ENCODE measurements at regions not wholly inside any gene's neighbourhood (a gene's known extent, or its start where the extent isn't known, plus 50 kb on each side); places are given as distances from the start of the nearest gene placed in this dataset.

DNA sequence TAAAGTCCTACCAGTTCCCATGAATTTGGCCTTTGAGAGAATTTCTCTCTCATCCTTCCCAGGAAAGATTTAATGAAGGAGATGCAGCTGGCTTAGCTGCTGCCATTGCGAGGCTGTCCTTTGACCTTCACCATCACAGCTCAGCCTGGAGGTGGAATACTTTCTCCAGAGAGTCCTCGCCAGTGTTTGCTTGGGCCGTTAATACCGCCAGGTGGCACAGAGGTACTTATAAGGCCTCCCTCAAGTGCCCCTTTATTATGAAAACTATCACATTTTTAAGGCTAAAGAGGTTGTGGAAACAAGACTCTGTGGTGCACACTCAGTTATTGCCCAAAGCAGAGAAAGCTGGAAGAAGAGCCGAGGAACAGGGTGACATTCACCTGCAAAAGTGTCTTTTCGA lies 330.6 kb downstream of the CCSER2 start:
- no peak for TF ChIP-seq KAT7 (CRISPR knock-in tag; IDR thresholded peaks at IDR 0.05; ENCODE audit: borderline replicate concordance)
- TF ChIP-seq, protein P1, sequence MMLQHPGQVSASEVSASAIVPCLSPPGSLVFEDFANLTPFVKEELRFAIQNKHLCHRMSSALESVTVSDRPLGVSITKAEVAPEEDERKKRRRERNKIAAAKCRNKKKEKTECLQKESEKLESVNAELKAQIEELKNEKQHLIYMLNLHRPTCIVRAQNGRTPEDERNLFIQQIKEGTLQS (CRISPR knock-in tag; conservative IDR thresholded peaks at IDR 0.05), result no peak
- TF ChIP-seq, protein P2, sequence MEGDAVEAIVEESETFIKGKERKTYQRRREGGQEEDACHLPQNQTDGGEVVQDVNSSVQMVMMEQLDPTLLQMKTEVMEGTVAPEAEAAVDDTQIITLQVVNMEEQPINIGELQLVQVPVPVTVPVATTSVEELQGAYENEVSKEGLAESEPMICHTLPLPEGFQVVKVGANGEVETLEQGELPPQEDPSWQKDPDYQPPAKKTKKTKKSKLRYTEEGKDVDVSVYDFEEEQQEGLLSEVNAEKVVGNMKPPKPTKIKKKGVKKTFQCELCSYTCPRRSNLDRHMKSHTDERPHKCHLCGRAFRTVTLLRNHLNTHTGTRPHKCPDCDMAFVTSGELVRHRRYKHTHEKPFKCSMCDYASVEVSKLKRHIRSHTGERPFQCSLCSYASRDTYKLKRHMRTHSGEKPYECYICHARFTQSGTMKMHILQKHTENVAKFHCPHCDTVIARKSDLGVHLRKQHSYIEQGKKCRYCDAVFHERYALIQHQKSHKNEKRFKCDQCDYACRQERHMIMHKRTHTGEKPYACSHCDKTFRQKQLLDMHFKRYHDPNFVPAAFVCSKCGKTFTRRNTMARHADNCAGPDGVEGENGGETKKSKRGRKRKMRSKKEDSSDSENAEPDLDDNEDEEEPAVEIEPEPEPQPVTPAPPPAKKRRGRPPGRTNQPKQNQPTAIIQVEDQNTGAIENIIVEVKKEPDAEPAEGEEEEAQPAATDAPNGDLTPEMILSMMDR (IDR thresholded peaks at IDR 0.05), result no peak

Measured in WTC11 (cell line).